CD4-positive, alpha-beta T cell treated with Interleukin-17A for 1 hour (primary cell): ENCODE measurements at regions not wholly inside any gene's neighbourhood (a gene's known extent, or its start where the extent isn't known, plus 50 kb on each side); places are given as distances from the start of the nearest gene placed in this dataset.
"Not testable (repeated sequence)": the region's sequence is repeated elsewhere in the genome, so short reads cannot be mapped to it uniquely, and the experiment has no call there.

Experiments
- DNase-seq: peaks from one replicate; pipeline ENCODE4 v3.0.0-alpha.2; 2020

- not testable (repeated sequence) for DNase-seq
These were observed 68.8 kb downstream of the RBMY1J start for GRCh38 chrY:22472027-22472426.

DNA sequence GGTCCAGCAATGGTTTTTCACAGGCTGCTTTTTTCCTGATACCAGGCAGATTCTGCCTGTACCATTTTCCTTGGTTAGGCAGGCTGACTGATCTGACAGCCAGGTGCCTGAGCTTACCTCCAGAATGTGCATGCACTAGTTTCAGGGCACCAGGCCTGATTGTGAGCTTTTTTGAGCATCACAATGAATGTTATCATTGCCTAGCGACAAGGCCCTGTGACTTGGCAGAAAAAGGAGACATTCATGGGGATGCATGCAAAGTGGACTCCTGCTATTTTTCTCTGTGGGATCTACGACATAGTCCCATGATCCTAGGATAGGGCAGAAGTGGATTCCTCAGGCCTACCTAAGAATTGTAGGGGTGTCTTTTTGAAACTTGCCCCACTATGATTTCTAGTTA lies 74.6 kb downstream of the RBMY1J start:
- not testable (repeated sequence) for DNase-seq

DNA sequence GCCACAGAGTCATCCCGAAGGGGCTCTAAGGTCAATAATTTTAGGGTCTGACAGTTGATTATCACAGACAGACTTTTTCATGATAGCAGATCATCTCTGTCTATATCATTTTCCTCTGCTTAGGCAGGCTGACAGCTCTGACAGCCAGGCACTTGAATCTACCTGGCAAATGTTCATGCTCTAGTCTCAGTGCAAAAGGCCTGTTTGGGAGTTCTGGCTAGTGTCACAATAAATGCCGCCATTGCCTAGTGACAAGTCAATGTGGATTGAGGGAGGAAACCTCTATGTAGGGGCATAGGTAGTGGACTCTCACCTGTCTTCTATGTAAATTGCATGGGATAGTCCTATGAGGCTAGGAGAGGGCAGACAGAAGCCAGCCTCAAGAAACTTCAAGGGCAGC lies 81.3 kb downstream of the RBMY1J start:
- not testable (repeated sequence) for DNase-seq

DNA sequence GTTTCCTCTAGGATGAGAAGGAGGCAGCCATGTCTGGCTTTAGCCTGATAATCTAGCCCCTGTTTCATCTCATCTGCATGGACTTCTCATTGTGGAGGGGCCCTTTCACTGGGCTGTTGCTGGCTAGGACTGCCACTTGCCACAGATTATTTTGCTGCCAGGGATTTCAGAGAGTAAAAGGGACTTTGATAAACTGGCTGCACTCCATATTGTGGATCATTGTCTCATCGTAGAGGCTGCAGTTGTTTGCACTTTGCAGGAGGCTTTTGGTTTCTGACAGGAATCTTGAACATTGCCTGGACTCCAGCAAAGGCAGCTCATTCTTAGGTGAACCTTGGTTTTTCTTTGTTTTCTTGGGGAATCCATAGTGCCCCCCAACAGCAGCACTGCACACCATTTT lies 85.5 kb downstream of the RBMY1J start:
- DNase-seq: not testable (repeated sequence)

DNA sequence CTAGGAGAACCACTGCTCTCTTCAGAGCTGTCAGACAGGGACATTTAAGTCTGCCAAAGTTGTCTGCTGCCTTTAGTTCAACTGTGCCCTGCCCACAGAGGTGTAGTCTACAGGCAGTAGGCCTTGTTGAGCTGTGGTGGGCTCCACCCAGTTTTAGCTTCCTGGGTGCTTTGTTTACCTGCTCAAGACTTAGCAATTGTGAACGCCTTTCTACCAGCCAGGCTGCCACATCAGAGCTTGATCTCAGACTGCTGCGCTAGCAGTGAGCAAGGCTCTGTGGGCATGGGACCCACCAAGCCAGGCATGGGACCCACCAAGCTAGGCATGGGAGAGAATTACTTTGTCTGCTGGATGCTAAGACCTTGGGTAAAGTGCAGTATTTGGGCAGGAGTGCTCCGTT lies 96.5 kb downstream of the RBMY1J start:
- not testable (repeated sequence) for DNase-seq

GRCh38 chrY:22513719-22514118 lies 110.5 kb downstream of the RBMY1J start:
- DNase-seq: not testable (repeated sequence)

GRCh38 chrY:22525841-22526240 lies 122.6 kb downstream of the RBMY1J start:
- DNase-seq: not testable (repeated sequence)

DNA sequence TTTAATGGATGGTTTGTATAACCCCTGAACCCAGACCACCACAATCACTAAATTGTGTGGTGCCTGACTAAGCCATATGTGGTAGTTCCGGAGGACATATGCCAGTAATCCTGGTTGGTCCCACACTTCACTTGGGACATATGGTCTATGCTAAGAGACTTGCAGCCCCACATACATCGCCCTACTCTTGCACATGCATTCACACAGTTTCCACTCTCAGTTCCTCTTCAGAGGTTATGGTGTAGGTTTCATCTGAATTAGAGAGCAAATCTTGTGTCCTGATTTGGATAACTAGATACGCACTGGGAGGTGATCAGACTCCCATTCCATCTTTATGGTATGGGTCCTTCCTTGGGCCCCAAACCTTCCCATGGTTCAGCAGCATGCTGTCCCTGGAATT lies 169.8 kb downstream of the RBMY1J start:
- not testable (repeated sequence) for DNase-seq

DNA sequence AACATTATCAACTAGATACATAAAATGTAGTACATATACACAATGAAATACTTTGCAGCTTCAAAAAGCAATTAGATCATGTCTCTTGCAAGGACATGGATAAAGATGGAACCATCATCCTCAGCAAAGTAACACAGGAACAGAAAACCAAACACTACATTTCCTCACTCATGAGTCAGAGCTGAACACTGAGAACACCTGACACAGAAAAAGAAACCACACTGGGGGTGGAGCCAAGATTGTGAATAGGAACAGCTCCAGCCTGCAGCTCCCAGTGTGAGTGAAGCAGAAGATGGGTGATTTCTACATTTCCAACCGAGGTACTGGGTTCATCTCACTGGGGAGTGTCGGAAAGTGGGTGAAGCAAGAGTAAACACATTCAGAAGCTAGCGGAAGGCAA lies 195.6 kb downstream of the RBMY1J start:
- DNase-seq: not testable (repeated sequence)

DNA sequence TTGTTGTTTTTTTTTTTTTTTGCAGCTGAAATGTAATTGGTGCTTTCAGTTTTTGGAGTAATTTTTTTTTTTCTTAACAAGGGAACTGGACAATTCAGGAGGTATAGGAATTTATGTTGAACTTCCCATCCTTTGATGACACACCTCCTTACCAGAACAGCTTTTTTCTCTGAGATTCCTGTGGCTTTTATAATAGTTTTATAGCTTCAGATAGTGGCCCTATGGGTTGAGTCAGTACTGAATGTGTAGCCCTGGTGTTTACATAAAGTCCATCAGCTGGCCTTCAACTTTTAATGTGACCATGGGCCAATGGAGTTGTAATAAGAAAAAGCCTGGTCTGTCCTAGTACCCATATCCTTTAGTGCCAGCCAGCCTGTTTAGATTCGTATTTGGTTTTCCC lies 201.8 kb downstream of the RBMY1J start:
- DNase-seq: not testable (repeated sequence)

GRCh38 chrY:22605658-22606057 lies 202.4 kb downstream of the RBMY1J start:
- DNase-seq: not testable (repeated sequence)

GRCh38 chrY:22606889-22607288 lies 203.7 kb downstream of the RBMY1J start:
- DNase-seq: not testable (repeated sequence)

- peak; percentile 0 for DNase-seq
These were observed 209.6 kb downstream of the RBMY1J start for GRCh38 chrY:22612772-22613171.
